CD14-positive monocyte (primary cell): ENCODE measurements at regions not wholly inside any gene's neighbourhood (a gene's known extent, or its start where the extent isn't known, plus 50 kb on each side); places are given as distances from the start of the nearest gene placed in this dataset.

Source experiments
- DNase-seq, 3 donors: peaks; one replicate each; pipeline ENCODE4 v3.0.0-alpha.2; 2011 to 2022
- H2AFZ ChIP-seq: 2 replicates; pipeline ENCODE4 v1.6.0; 2012; ENCODE audit warnings: mild to moderate bottlenecking, low read depth, low read length, inconsistent platforms; ENCODE audit not compliant: insufficient read depth, poor library complexity, severe bottlenecking
- H3K27ac ChIP-seq, 2 donors: 1 replicate in 1 of 2; 2 replicates in 1 of 2; pipeline ENCODE4 v1.5.1; 2012 to 2013; ENCODE audit warnings: low read length in 2 of 2, control low read depth in 1 of 2, inconsistent platforms in 1 of 2, low read depth in 1 of 2, mild to moderate bottlenecking in 1 of 2
- H3K27me3 ChIP-seq, 2 donors: one replicate each; pipeline versions ENCODE4 v1.6.0 to v1.6.1; 2011 to 2013; ENCODE audit warnings: low read length in 2 of 2; ENCODE audit not compliant: control insufficient read depth in 2 of 2, insufficient read depth in 2 of 2
- H3K36me3 ChIP-seq, 2 donors: replicated peaks in 1 of 2; 1 replicate in 1 of 2; 2 replicates in 1 of 2; pipeline versions ENCODE4 v1.5.1 to v1.6.1; 2012 to 2013; ENCODE audit warnings: low read length in 2 of 2, control low read depth in 1 of 2, inconsistent platforms in 1 of 2, mild to moderate bottlenecking in 1 of 2; ENCODE audit not compliant: insufficient read depth in 2 of 2, control insufficient read depth in 1 of 2
- H3K4me1 ChIP-seq, 2 donors: 1 replicate in 1 of 2; 2 replicates in 1 of 2; pipeline versions ENCODE4 v1.5.1 to v1.6.1; 2012 to 2013; ENCODE audit warnings: low read length in 2 of 2, control low read depth in 1 of 2, inconsistent platforms in 1 of 2, mild to moderate bottlenecking in 1 of 2, moderate library complexity in 1 of 2; ENCODE audit not compliant: insufficient read depth in 2 of 2, control insufficient read depth in 1 of 2
- H3K4me2 ChIP-seq: replicated peaks from 2 replicates; pipeline ENCODE3; 2012; ENCODE audit warnings: low read length, moderate library complexity, mild to moderate bottlenecking; ENCODE audit not compliant: poor library complexity, severe bottlenecking; ENCODE audit errors: extremely low read depth
- H3K4me3 ChIP-seq, 3 experiments: fragments of 200-600 bp in 1 of 3; sonication (generic) in 1 of 3; replicated peaks in 1 of 3; 1 replicate in 2 of 3; 2 replicates in 1 of 3; pipeline ENCODE4 v1.5.1; 2011 to 2013; ENCODE audit warnings: low read length in 3 of 3, mild to moderate bottlenecking in 3 of 3, control low read depth in 2 of 3, low read depth in 2 of 3, inconsistent platforms in 1 of 3, moderate library complexity in 1 of 3
- H3K79me2 ChIP-seq: 2 replicates; pipeline ENCODE4 v1.6.0; 2012; ENCODE audit warnings: mild to moderate bottlenecking, control low read depth, inconsistent platforms, low read length, moderate library complexity; ENCODE audit not compliant: insufficient read depth
- H3K9ac ChIP-seq: 2 replicates; pipeline ENCODE4 v1.6.0; 2017; ENCODE audit warnings: low read length, mild to moderate bottlenecking; ENCODE audit not compliant: insufficient read depth, poor library complexity, severe bottlenecking
- H3K9me3 ChIP-seq, 2 donors: replicated peaks in 1 of 2; 1 replicate in 1 of 2; 2 replicates in 1 of 2; pipeline versions ENCODE4 v1.5.1 to v1.6.1; 2012 to 2013; ENCODE audit warnings: low read length in 2 of 2, control low read depth in 1 of 2; ENCODE audit not compliant: control insufficient read depth in 1 of 2, insufficient read depth in 1 of 2
- H4K20me1 ChIP-seq: 2 replicates; pipeline ENCODE4 v1.6.0; 2012; ENCODE audit warnings: mild to moderate bottlenecking, low read length, control low read depth, moderate library complexity; ENCODE audit not compliant: insufficient read depth
- H3K27ac Mint-ChIP-seq, 7 donors: one replicate each; pipeline ENCODE4 v1.8.0; 2020; ENCODE audit warnings: mild to moderate bottlenecking in 7 of 7, mixed read lengths in 7 of 7, moderate library complexity in 6 of 7, inconsistent platforms in 2 of 7
- H3K27me3 Mint-ChIP-seq, 3 donors: one replicate each; pipeline ENCODE4 v1.8.0; 2021 to 2022; ENCODE audit warnings: low read depth in 3 of 3, mild to moderate bottlenecking in 3 of 3, mixed read lengths in 3 of 3, moderate library complexity in 3 of 3, inconsistent platforms in 1 of 3
- H3K36me3 Mint-ChIP-seq, 2 donors: one replicate each; pipeline ENCODE4 v1.8.0; 2020; ENCODE audit warnings: mixed read lengths in 2 of 2, inconsistent platforms in 1 of 2, mild to moderate bottlenecking in 1 of 2
- H3K4me1 Mint-ChIP-seq: one replicate; pipeline ENCODE4 v1.8.0; 2020; ENCODE audit warnings: mild to moderate bottlenecking, mixed read lengths
- H3K4me3 Mint-ChIP-seq, 2 donors: one replicate each; pipeline ENCODE4 v1.8.0; 2020; ENCODE audit warnings: mild to moderate bottlenecking in 2 of 2, mixed read lengths in 2 of 2, moderate library complexity in 1 of 2
- H3K9me3 Mint-ChIP-seq, 7 donors: one replicate each; pipeline ENCODE4 v1.8.0; 2020 to 2022; ENCODE audit warnings: mixed read lengths in 7 of 7, mild to moderate bottlenecking in 6 of 7, moderate library complexity in 6 of 7, inconsistent platforms in 2 of 7
- CTCF ChIP-seq: fragments of 200-600 bp; IDR thresholded peaks from one replicate; pipeline ENCODE4 v1.8.0; 2022; ENCODE audit warnings: antibody characterized with exemption, mild to moderate bottlenecking
- WGBS: methylation state at CpG from one replicate; pipeline ENCODE4 v1.1.5; 2013; ENCODE audit warnings: missing lambda C conversion rate; ENCODE audit not compliant: insufficient coverage; 5-methylcytosine and 5-hydroxymethylcytosine counted together
- intact Hi-C, 2 donors: fragments of 100-400 bp; cut with micrococcal nuclease; formaldehyde crosslinking; loops; one replicate each; pipeline versions ENCODE4 v1.15.0 to v1.15.1; 2023

GRCh38 chr13:89862011-89862690 lies 1485.3 kb upstream of the MIR17HG start:
- Mint-ChIP-seq H3K9me3 (peaks cover 0 to 7% (median 3%) of the 10 kb centered on the region in 7 donors), H3K4me3 (no peak overlapping the region), H3K27me3 (no peaks in the 10 kb centered on the region), H3K27ac (no peak overlapping the region), H3K36me3 (no peaks in the 10 kb centered on the region), H3K4me1 (no peaks in the 10 kb centered on the region)
- 94% methylated on average over 3 of the region's 13 CpGs for WGBS
- no peaks in the 10 kb centered on the region for H4K20me1 ChIP-seq
- no peaks in the 10 kb centered on the region for H3K27me3 ChIP-seq
- TF ChIP-seq CTCF, result no peak
- no peak overlapping the region for H3K4me3 ChIP-seq
- peaks cover 3% of the 10 kb centered on the region in 2 donors for H3K9me3 ChIP-seq
- H3K4me1 ChIP-seq, result no peaks in the 10 kb centered on the region
- no peak overlapping the region for H2AFZ ChIP-seq
- no peak overlapping the region for H3K4me2 ChIP-seq
- H3K79me2 ChIP-seq, result no peaks in the 10 kb centered on the region
- H3K36me3 ChIP-seq, result no peaks in the 10 kb centered on the region
- no peak overlapping the region for H3K9ac ChIP-seq
- intact Hi-C loops, result no loop called here
- no peak overlapping the region for H3K27ac ChIP-seq
- no peak for DNase-seq

- Mint-ChIP-seq H3K4me1 (no peaks in the 10 kb centered on the region), H3K36me3 (no peaks in the 10 kb centered on the region), H3K4me3 (no peak overlapping the region), H3K27me3 (no peaks in the 10 kb centered on the region), H3K9me3 (peaks cover 0 to 12% (median 3%) of the 10 kb centered on the region in 7 donors), H3K27ac (no peak overlapping the region)
- H3K27me3 ChIP-seq, result no peaks in the 10 kb centered on the region
- WGBS, result 90% methylated on average over 2 of the region's 4 CpGs
- DNase-seq, result no peak
- TF ChIP-seq CTCF, result no peak
- no peak overlapping the region for H3K4me3 ChIP-seq
- no peak overlapping the region for H2AFZ ChIP-seq
- no peak overlapping the region for H3K4me2 ChIP-seq
- peaks cover under 1 to 3% of the 10 kb centered on the region in 2 donors for H3K9me3 ChIP-seq
- no peak overlapping the region for H3K9ac ChIP-seq
- H3K4me1 ChIP-seq, result no peaks in the 10 kb centered on the region
- H3K79me2 ChIP-seq, result no peaks in the 10 kb centered on the region
- intact Hi-C loops, result no loop called here
- no peak overlapping the region for H3K27ac ChIP-seq
- H3K36me3 ChIP-seq, result no peaks in the 10 kb centered on the region
- H4K20me1 ChIP-seq, result no peaks in the 10 kb centered on the region
Observed at GRCh38 chr13:89862691-89863036, 1484.8 kb upstream of the MIR17HG start.
